OCI-LY1 (cell line): ENCODE measurements at regions not wholly inside any gene's neighbourhood (a gene's known extent, or its start where the extent isn't known, plus 50 kb on each side); places are given as distances from the start of the nearest gene placed in this dataset.

Experiments used
- H2AFZ ChIP-seq: fragments of 200-600 bp; sonication (generic), shearing (Covaris generic); 2 replicates; pipeline ENCODE4 v1.6.0; 2014; ENCODE audit warnings: antibody characterized with exemption, mild to moderate bottlenecking, low read length
- H3F3A ChIP-seq: fragments of 200-600 bp; sonication (generic), shearing (Covaris generic); 2 replicates; pipeline ENCODE4 v1.6.0; 2014; ENCODE audit warnings: mild to moderate bottlenecking, antibody characterized with exemption, low read length, moderate library complexity; ENCODE audit not compliant: insufficient read depth
- H3K27ac ChIP-seq: fragments of 200-600 bp; sonication (generic); 2 replicates; pipeline ENCODE4 v1.5.1; 2014; ENCODE audit warnings: low read length, mixed run types, mild to moderate bottlenecking, low read depth; ENCODE audit not compliant: poor library complexity, severe bottlenecking
- H3K27me3 ChIP-seq: fragments of 200-600 bp; sonication (generic); 2 replicates; pipeline ENCODE4 v1.6.0; 2014; ENCODE audit warnings: antibody characterized with exemption, mild to moderate bottlenecking, low read length, moderate library complexity; ENCODE audit not compliant: insufficient read depth
- H3K36me3 ChIP-seq: fragments of 200-600 bp; sonication (generic); 2 replicates; pipeline ENCODE4 v1.6.1; 2014; ENCODE audit warnings: mild to moderate bottlenecking, antibody characterized with exemption, low read length, moderate library complexity, mixed read lengths; ENCODE audit not compliant: insufficient read depth
- H3K4me1 ChIP-seq: fragments of 200-600 bp; sonication (generic); 2 replicates; pipeline ENCODE4 v1.5.1; 2014; ENCODE audit warnings: mild to moderate bottlenecking, low read length, moderate library complexity; ENCODE audit not compliant: insufficient read depth, severe bottlenecking
- H3K4me2 ChIP-seq: fragments of 200-600 bp; sonication (generic), shearing (Covaris generic); 2 replicates; pipeline ENCODE4 v1.6.1; 2014; ENCODE audit warnings: low read length
- H3K4me3 ChIP-seq: fragments of 200-600 bp; sonication (generic); 2 replicates; pipeline ENCODE4 v1.5.1; 2014; ENCODE audit warnings: low read length, low read depth, mild to moderate bottlenecking, mixed read lengths; ENCODE audit not compliant: poor library complexity, severe bottlenecking
- H3K79me2 ChIP-seq: fragments of 200-600 bp; shearing (Covaris generic); 2 replicates; pipeline ENCODE4 v1.6.1; 2016; ENCODE audit warnings: mixed run types, low read length, mixed read lengths; ENCODE audit not compliant: insufficient read depth
- H3K9ac ChIP-seq: fragments of 200-600 bp; sonication (generic), shearing (Covaris generic); 2 replicates; pipeline ENCODE4 v1.6.1; 2014; ENCODE audit warnings: mild to moderate bottlenecking, low read length, mixed read lengths
- H3K9me2 ChIP-seq: fragments of 200-600 bp; sonication (generic), shearing (Covaris generic); 2 replicates; pipeline ENCODE4 v1.6.1; 2014; ENCODE audit warnings: low read depth, mild to moderate bottlenecking, low read length, mixed read lengths
- H3K9me3 ChIP-seq: fragments of 200-600 bp; shearing (Covaris generic); 2 replicates; pipeline ENCODE4 v1.6.1; 2014; ENCODE audit warnings: low read length, mixed read lengths
- H4K20me1 ChIP-seq: fragments of 200-600 bp; sonication (generic), shearing (Covaris generic); 2 replicates; pipeline ENCODE4 v1.6.0; 2016; ENCODE audit warnings: mild to moderate bottlenecking, low read length; ENCODE audit not compliant: insufficient read depth
- CTCF ChIP-seq: fragments of 200-600 bp; sonication (generic), shearing (Covaris generic); IDR thresholded peaks from 2 replicates; pipeline ENCODE4 v1.5.1; 2017; ENCODE audit warnings: mild to moderate bottlenecking, antibody characterized with exemption, low read length, moderate library complexity, mixed read lengths
- EZH2 ChIP-seq: fragments of 200-600 bp; sonication (generic), shearing (Covaris generic); IDR thresholded peaks from 2 replicates; pipeline ENCODE4 v1.8.0; 2017; ENCODE audit warnings: borderline replicate concordance, mixed run types, mild to moderate bottlenecking, antibody characterized with exemption, low read length, moderate library complexity, mixed read lengths

- Histone ChIP-seq H3K79me2 (no peaks in the 10 kb centered on the region), H3K9me3 (0 out of 2 replicates have a peak, but pooled peaks cover 4% of the 10 kb centered on the region), H2AFZ (no peak overlapping the region), H3F3A (no peaks in the 10 kb centered on the region), H3K9me2 (no peaks in the 10 kb centered on the region), H4K20me1 (no peaks in the 10 kb centered on the region), H3K36me3 (no peaks in the 10 kb centered on the region), H3K4me3 (no peak overlapping the region), H3K27ac (no peak overlapping the region), H3K9ac (no peak overlapping the region), H3K27me3 (no peaks in the 10 kb centered on the region), H3K4me2 (no peak overlapping the region), H3K4me1 (no peaks in the 10 kb centered on the region)
- TF ChIP-seq EZH2, result no peak
These were observed 933.9 kb downstream of the TRIB2 start for GRCh38 chr2:13650586-13651180.

- H3K4me2 ChIP-seq, result no peak overlapping the region
- 0 out of 2 replicates have a peak, but pooled peaks cover 4% of the 10 kb centered on the region for H3K9me3 ChIP-seq
- no peak overlapping the region for H3K9ac ChIP-seq
- no peaks in the 10 kb centered on the region for H3K27me3 ChIP-seq
- H3F3A ChIP-seq, result no peaks in the 10 kb centered on the region
- H2AFZ ChIP-seq, result no peak overlapping the region
- H3K9me2 ChIP-seq, result no peaks in the 10 kb centered on the region
- H4K20me1 ChIP-seq, result no peaks in the 10 kb centered on the region
- H3K4me3 ChIP-seq, result no peak overlapping the region
- H3K4me1 ChIP-seq, result no peaks in the 10 kb centered on the region
- no peaks in the 10 kb centered on the region for H3K36me3 ChIP-seq
- no peaks in the 10 kb centered on the region for H3K79me2 ChIP-seq
- TF ChIP-seq CTCF (no peak), EZH2 (no peak)
- H3K27ac ChIP-seq, result no peak overlapping the region
These were observed 935.0 kb downstream of the TRIB2 start for GRCh38 chr2:13651684-13652131.

GRCh38 chr2:13652531-13653313 lies 936.0 kb downstream of the TRIB2 start:
- Histone ChIP-seq H3K9me2 (no peaks in the 10 kb centered on the region), H4K20me1 (no peaks in the 10 kb centered on the region), H3K36me3 (no peaks in the 10 kb centered on the region), H3K9ac (no peak overlapping the region), H3F3A (no peaks in the 10 kb centered on the region), H3K27ac (no peak overlapping the region), H3K4me2 (no peak overlapping the region), H3K27me3 (no peaks in the 10 kb centered on the region), H3K79me2 (no peaks in the 10 kb centered on the region), H3K4me3 (no peak overlapping the region), H3K9me3 (0 out of 2 replicates have a peak, but pooled peaks cover 4% of the 10 kb centered on the region), H3K4me1 (no peaks in the 10 kb centered on the region), H2AFZ (no peak overlapping the region)
- TF ChIP-seq EZH2, result no peak
- no peak for TF ChIP-seq CTCF
